ENCODE measurements at regions not wholly inside any gene's neighbourhood (a gene's known extent, or its start where the extent isn't known, plus 50 kb on each side); places are given as distances from the start of the nearest gene placed in this dataset.

GRCh38 chr7:156121434-156121833 is 309.2 kb upstream of the SHH start:
- TF ChIP-seq CTCF (IDR thresholded peaks at IDR 0.05): no peak

GRCh38 chr7:156120552-156120951 is 308.3 kb upstream of the SHH start:
- no peak for TF ChIP-seq CTCF (IDR thresholded peaks at IDR 0.05)

- TF ChIP-seq CTCF (IDR thresholded peaks at IDR 0.05): no peak
Measured at GRCh38 chr7:156119771-156120170, 307.5 kb upstream of the SHH start.

GRCh38 chr7:156118248-156118645 is 306.0 kb upstream of the SHH start:
- no peak for TF ChIP-seq CTCF (IDR thresholded peaks at IDR 0.05)

GRCh38 chr7:156117542-156118247 is 305.4 kb upstream of the SHH start:
- TF ChIP-seq CTCF (IDR thresholded peaks at IDR 0.05): no peak

- TF ChIP-seq CTCF (IDR thresholded peaks at IDR 0.05): no peak
Measured at GRCh38 chr7:156116514-156117215, 304.4 kb upstream of the SHH start.

- TF ChIP-seq CTCF (IDR thresholded peaks at IDR 0.05): no peak
Measured at GRCh38 chr7:156115582-156115981, 303.3 kb upstream of the SHH start.
